ENCODE measurements at regions not wholly inside any gene's neighbourhood (a gene's known extent, or its start where the extent isn't known, plus 50 kb on each side); places are given as distances from the start of the nearest gene placed in this dataset.

- no peak for TF ChIP-seq CTCF (IDR thresholded peaks at IDR 0.05)
- no peak for TF ChIP-seq POLR2A (IDR thresholded peaks at IDR 0.05)
These were observed 236.1 kb upstream of the CADM1 start for GRCh38 chr11:115740324-115740723.
